ENCODE measurements at regions not wholly inside any gene's neighbourhood (a gene's known extent, or its start where the extent isn't known, plus 50 kb on each side); places are given as distances from the start of the nearest gene placed in this dataset.

DNA sequence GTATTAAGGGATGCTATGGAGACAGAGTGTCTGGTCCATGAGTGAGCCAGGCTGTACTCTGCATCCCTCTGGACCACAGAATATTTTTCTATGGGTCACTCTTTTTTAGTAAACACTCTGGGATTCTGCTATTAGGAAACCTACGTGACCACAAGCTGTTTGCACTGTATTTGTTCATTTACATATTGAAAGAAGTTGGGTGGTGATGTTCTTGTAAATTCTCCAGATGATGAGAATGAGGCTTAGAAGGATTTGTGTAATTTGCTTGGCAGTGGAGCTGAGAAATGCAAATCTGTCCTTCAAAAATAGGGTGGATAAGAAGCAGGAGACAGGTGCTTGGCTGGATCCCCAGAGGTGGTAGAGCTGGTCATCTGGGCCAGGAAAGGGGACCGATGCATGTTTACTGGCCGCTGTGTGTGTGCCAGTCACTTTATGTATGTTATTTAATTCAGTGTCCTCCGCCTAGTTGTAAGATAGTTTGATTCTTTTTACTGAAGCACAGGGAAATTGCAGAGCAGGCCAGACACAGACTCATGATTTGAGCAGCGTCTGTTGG lies 63.7 kb upstream of the HEPHL1 start:
- peaks cover 0 to 12% of the 10 kb centered on the region in 2 experiments; a peak in 3 of 4 replicates for H3K4me1 Mint-ChIP-seq

More for the DNA sequence above, 63.7 kb upstream of the HEPHL1 start:
- no peak overlapping the region for H3K4me2 ChIP-seq (ENCODE audit: insufficient read depth, insufficient read length, low read length)
- H4K20me1 ChIP-seq (ENCODE audit: control insufficient read depth, insufficient read depth, insufficient read length): no peaks in the 10 kb centered on the region
- no peak overlapping the region for H2BK120ac ChIP-seq (ENCODE audit: low read depth, low read length, poor library complexity, severe bottlenecking)
- no peak overlapping the region for H3K4ac ChIP-seq (ENCODE audit: low read depth, low read length)
- no peak overlapping the region for H3K18ac ChIP-seq (ENCODE audit: insufficient read length, low read depth, low read length)
- H2AK5ac ChIP-seq (ENCODE audit: insufficient read length, low read length): no peak overlapping the region
- H3T11ph ChIP-seq (ENCODE audit: low read length): no peak overlapping the region
- H3K9ac ChIP-seq (ENCODE audit: extremely low read depth, insufficient read length, low read length): no peak overlapping the region
- no peak overlapping the region for H3K14ac ChIP-seq (ENCODE audit: insufficient read depth, low read length)
- no peak overlapping the region for H2BK12ac ChIP-seq (ENCODE audit: insufficient read length, low read depth, low read length)
- H3K23me2 ChIP-seq (ENCODE audit: insufficient read length, low read depth, low read length, poor library complexity, severe bottlenecking): no peaks in the 10 kb centered on the region
- TF ChIP-seq, protein P1, sequence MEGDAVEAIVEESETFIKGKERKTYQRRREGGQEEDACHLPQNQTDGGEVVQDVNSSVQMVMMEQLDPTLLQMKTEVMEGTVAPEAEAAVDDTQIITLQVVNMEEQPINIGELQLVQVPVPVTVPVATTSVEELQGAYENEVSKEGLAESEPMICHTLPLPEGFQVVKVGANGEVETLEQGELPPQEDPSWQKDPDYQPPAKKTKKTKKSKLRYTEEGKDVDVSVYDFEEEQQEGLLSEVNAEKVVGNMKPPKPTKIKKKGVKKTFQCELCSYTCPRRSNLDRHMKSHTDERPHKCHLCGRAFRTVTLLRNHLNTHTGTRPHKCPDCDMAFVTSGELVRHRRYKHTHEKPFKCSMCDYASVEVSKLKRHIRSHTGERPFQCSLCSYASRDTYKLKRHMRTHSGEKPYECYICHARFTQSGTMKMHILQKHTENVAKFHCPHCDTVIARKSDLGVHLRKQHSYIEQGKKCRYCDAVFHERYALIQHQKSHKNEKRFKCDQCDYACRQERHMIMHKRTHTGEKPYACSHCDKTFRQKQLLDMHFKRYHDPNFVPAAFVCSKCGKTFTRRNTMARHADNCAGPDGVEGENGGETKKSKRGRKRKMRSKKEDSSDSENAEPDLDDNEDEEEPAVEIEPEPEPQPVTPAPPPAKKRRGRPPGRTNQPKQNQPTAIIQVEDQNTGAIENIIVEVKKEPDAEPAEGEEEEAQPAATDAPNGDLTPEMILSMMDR (conservative IDR thresholded peaks at IDR 0.05): no peak
- no peak overlapping the region for H4K5ac ChIP-seq (ENCODE audit: insufficient read length, low read depth, low read length)
- H3K9me3 Mint-ChIP-seq: peaks cover 4 to 8% of the 10 kb centered on the region in 2 experiments; a peak in 4 of 5 replicates
- H3K27me3 ChIP-seq (ENCODE audit: insufficient read depth, low read length): no peaks in the 10 kb centered on the region
- H3K27me3 Mint-ChIP-seq (ENCODE audit: low read depth): peaks cover 4% of the 10 kb centered on the region
- no peaks in the 10 kb centered on the region for H3K4me1 ChIP-seq (ENCODE audit: insufficient read depth, low read length)
- WGBS (ENCODE audit: extremely low coverage, insufficient read length, low lambda C conversion rate): no CpG with 5 or more reads among the region's 5 CpGs
- peaks cover 2 to 7% (median 2%) of the 10 kb centered on the region in 3 experiments; a peak in 4 of 7 replicates for H3K36me3 Mint-ChIP-seq (ENCODE audit: insufficient read depth in 1 of 3, low read depth in 3 of 3)
- no peak overlapping the region for H4K91ac ChIP-seq (ENCODE audit: insufficient read length, low read depth, low read length)
- no peak overlapping the region for H3K23ac ChIP-seq (ENCODE audit: insufficient read length, low read depth, low read length)
- H3K4me3 Mint-ChIP-seq: no peak overlapping the region
- no peak overlapping the region for H2BK15ac ChIP-seq (ENCODE audit: low read depth, low read length)
- no peak for DNase-seq
- no peak overlapping the region for H4K8ac ChIP-seq (replicated peaks; ENCODE audit: insufficient read length, low read depth, low read length)
- no peaks in the 10 kb centered on the region for H3K79me1 ChIP-seq (ENCODE audit: insufficient read depth, low read depth, low read length, poor library complexity, severe bottlenecking)
- H3K79me2 ChIP-seq (ENCODE audit: insufficient read depth, low read length): no peaks in the 10 kb centered on the region
- no peaks in the 10 kb centered on the region for H3K9me3 ChIP-seq (ENCODE audit: control insufficient read depth, low read depth, low read length)
- no peak overlapping the region for H3K56ac ChIP-seq (ENCODE audit: insufficient read length, low read depth, low read length)
- H3K27ac ChIP-seq (ENCODE audit: insufficient read length, low read depth, low read length): no peak overlapping the region
- H2BK5ac ChIP-seq (ENCODE audit: insufficient read length, low read length): no peak overlapping the region
- no peak overlapping the region for H2AFZ ChIP-seq (ENCODE audit: low read length)
- H3K27ac Mint-ChIP-seq: no peak overlapping the region
- no peak overlapping the region for H2BK20ac ChIP-seq (ENCODE audit: low read depth, low read length, poor library complexity, severe bottlenecking)

Data from H9 (cell line).